ENCODE measurements at regions not wholly inside any gene's neighbourhood (a gene's known extent, or its start where the extent isn't known, plus 50 kb on each side); places are given as distances from the start of the nearest gene placed in this dataset.
"Not testable (repeated sequence)": the region's sequence is repeated elsewhere in the genome, so short reads cannot be mapped to it uniquely, and the experiment has no call there.

GRCh38 chr1:117707371-117707770, 101.5 kb downstream of the TENT5C start:
- H3K36me3 ChIP-seq (ENCODE audit: control insufficient read depth in 2 of 2, insufficient read depth in 2 of 2, low read length in 2 of 2) = no peaks in the 10 kb centered on the region
- H3K9ac ChIP-seq (ENCODE audit: low read depth in 1 of 2, low read length in 2 of 2) = no peak overlapping the region
- H3K9me3 ChIP-seq (ENCODE audit: control insufficient read depth in 2 of 2, low read length in 2 of 2) = no peaks in the 10 kb centered on the region
- H3K4me1 ChIP-seq (ENCODE audit: control insufficient read depth in 2 of 2, insufficient read depth in 2 of 2, low read length in 2 of 2) = no peaks in the 10 kb centered on the region
- H3K4me3 ChIP-seq (ENCODE audit: low read length in 2 of 2) = no peak overlapping the region
- no peak overlapping the region for H3K27ac ChIP-seq (ENCODE audit: low read depth in 2 of 2, low read length in 2 of 2)
- no peaks in the 10 kb centered on the region for H3K27me3 ChIP-seq (ENCODE audit: control insufficient read depth in 2 of 2, insufficient read depth in 2 of 2, low read length in 2 of 2)

- no peak overlapping the region for H3K4me3 ChIP-seq (ENCODE audit: low read length in 2 of 2)
- no peaks in the 10 kb centered on the region for H3K36me3 ChIP-seq (ENCODE audit: control insufficient read depth in 2 of 2, insufficient read depth in 2 of 2, low read length in 2 of 2)
- no peak overlapping the region for H3K9ac ChIP-seq (ENCODE audit: low read depth in 1 of 2, low read length in 2 of 2)
- no peaks in the 10 kb centered on the region for H3K27me3 ChIP-seq (ENCODE audit: control insufficient read depth in 2 of 2, insufficient read depth in 2 of 2, low read length in 2 of 2)
- no peaks in the 10 kb centered on the region for H3K4me1 ChIP-seq (ENCODE audit: control insufficient read depth in 2 of 2, insufficient read depth in 2 of 2, low read length in 2 of 2)
- H3K27ac ChIP-seq (ENCODE audit: low read depth in 2 of 2, low read length in 2 of 2) = no peak overlapping the region
- H3K9me3 ChIP-seq (ENCODE audit: control insufficient read depth in 2 of 2, low read length in 2 of 2) = no peaks in the 10 kb centered on the region
Observed at GRCh38 chr1:117708323-117709248, 102.7 kb downstream of the TENT5C start.

- Histone ChIP-seq H3K27ac (ENCODE audit: low read depth in 2 of 2, low read length in 2 of 2) (no peak overlapping the region), H3K4me3 (ENCODE audit: low read length in 2 of 2) (no peak overlapping the region), H3K9ac (ENCODE audit: low read depth in 1 of 2, low read length in 2 of 2) (no peak overlapping the region), H3K4me1 (ENCODE audit: control insufficient read depth in 2 of 2, insufficient read depth in 2 of 2, low read length in 2 of 2) (no peaks in the 10 kb centered on the region), H3K9me3 (ENCODE audit: control insufficient read depth in 2 of 2, low read length in 2 of 2) (no peaks in the 10 kb centered on the region), H3K27me3 (ENCODE audit: control insufficient read depth in 2 of 2, insufficient read depth in 2 of 2, low read length in 2 of 2) (no peaks in the 10 kb centered on the region), H3K36me3 (ENCODE audit: control insufficient read depth in 2 of 2, insufficient read depth in 2 of 2, low read length in 2 of 2) (no peaks in the 10 kb centered on the region)
Observed at GRCh38 chr1:117709249-117709691, 103.4 kb downstream of the TENT5C start.

DNA sequence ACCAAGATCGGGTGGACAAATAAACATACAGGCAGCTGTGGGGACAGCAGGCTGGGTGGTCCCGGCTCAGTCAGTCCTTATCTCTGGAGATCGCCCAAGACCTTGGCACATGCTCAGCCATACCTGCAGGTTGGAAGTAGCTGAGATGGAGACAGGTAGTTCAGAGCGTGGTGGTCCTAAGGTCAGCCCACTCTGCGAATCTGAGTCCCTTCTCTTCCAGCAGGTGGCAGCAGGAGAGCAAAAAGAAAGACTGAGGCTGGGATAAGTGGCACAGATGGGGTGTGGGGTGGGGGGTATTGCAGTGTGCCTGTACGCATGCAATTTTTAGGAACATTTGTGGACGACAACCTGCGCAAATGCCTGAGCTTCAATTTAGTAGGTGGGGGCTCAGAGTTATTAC, 104.9 kb downstream of the TENT5C start:
- no peak overlapping the region for H3K4me3 ChIP-seq (ENCODE audit: low read length in 2 of 2)
- H3K27me3 ChIP-seq (ENCODE audit: control insufficient read depth in 2 of 2, insufficient read depth in 2 of 2, low read length in 2 of 2) = no peaks in the 10 kb centered on the region
- H3K36me3 ChIP-seq (ENCODE audit: control insufficient read depth in 2 of 2, insufficient read depth in 2 of 2, low read length in 2 of 2) = no peaks in the 10 kb centered on the region
- no peak overlapping the region for H3K9ac ChIP-seq (ENCODE audit: low read depth in 1 of 2, low read length in 2 of 2)
- H3K4me1 ChIP-seq (ENCODE audit: control insufficient read depth in 2 of 2, insufficient read depth in 2 of 2, low read length in 2 of 2) = no peaks in the 10 kb centered on the region
- no peaks in the 10 kb centered on the region for H3K9me3 ChIP-seq (ENCODE audit: control insufficient read depth in 2 of 2, low read length in 2 of 2)
- no peak overlapping the region for H3K27ac ChIP-seq (ENCODE audit: low read depth in 2 of 2, low read length in 2 of 2)

DNA sequence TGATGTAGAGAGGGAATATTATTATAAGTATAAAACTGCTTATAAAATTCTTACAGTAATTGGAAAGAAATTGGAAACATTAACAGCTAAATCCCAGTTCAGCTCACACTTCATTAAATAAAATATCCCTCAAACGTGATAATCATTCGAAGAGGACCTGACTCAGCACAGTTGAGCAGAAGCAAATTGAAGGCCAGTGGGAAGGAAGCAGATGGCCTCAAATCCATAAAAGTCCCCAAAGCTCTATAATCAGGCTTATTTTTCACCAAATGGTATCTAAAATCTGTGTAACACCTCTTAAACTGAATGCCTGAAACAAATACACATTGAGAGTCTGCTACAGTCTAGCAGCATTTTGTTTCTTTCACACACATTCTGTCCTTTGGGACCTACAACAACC, 106.8 kb downstream of the TENT5C start:
- no peaks in the 10 kb centered on the region for H3K4me1 ChIP-seq (ENCODE audit: control insufficient read depth in 2 of 2, insufficient read depth in 2 of 2, low read length in 2 of 2)
- no peak overlapping the region for H3K27ac ChIP-seq (ENCODE audit: low read depth in 2 of 2, low read length in 2 of 2)
- H3K27me3 ChIP-seq (ENCODE audit: control insufficient read depth in 2 of 2, insufficient read depth in 2 of 2, low read length in 2 of 2) = no peaks in the 10 kb centered on the region
- H3K36me3 ChIP-seq (ENCODE audit: control insufficient read depth in 2 of 2, insufficient read depth in 2 of 2, low read length in 2 of 2) = no peaks in the 10 kb centered on the region
- no peak overlapping the region for H3K4me3 ChIP-seq (ENCODE audit: low read length in 2 of 2)
- H3K9me3 ChIP-seq (ENCODE audit: control insufficient read depth in 2 of 2, low read length in 2 of 2) = no peaks in the 10 kb centered on the region
- no peak overlapping the region for H3K9ac ChIP-seq (ENCODE audit: low read depth in 1 of 2, low read length in 2 of 2)

GRCh38 chr1:117714546-117714945, 108.7 kb downstream of the TENT5C start:
- Histone ChIP-seq H3K9ac (ENCODE audit: low read depth in 1 of 2, low read length in 2 of 2) (no peak overlapping the region), H3K4me3 (ENCODE audit: low read length in 2 of 2) (no peak overlapping the region), H3K27me3 (ENCODE audit: control insufficient read depth in 2 of 2, insufficient read depth in 2 of 2, low read length in 2 of 2) (no peaks in the 10 kb centered on the region), H3K36me3 (ENCODE audit: control insufficient read depth in 2 of 2, insufficient read depth in 2 of 2, low read length in 2 of 2) (no peaks in the 10 kb centered on the region), H3K4me1 (ENCODE audit: control insufficient read depth in 2 of 2, insufficient read depth in 2 of 2, low read length in 2 of 2) (no peaks in the 10 kb centered on the region), H3K27ac (ENCODE audit: low read depth in 2 of 2, low read length in 2 of 2) (no peak overlapping the region), H3K9me3 (ENCODE audit: control insufficient read depth in 2 of 2, low read length in 2 of 2) (no peaks in the 10 kb centered on the region)

DNA sequence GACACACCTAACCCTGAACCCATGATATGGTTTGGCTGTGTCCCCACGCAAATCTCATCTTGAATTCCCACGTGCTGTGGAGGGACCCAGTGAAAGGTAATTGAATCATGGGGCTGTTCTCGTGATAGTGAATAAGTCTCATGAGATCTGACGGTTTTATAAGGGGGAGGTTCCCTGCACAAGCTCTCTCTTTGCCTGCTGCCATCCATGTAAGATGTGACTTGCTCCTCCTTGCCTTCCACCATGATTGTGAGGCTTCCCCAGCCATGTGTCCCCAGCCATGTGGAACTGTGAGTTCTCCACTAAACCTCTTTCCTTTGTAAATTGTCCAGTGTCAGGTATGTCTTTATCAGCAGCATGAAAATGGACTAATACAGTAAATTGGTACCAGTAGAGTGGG, 110.2 kb downstream of the TENT5C start:
- H3K9me3 ChIP-seq (ENCODE audit: control insufficient read depth in 2 of 2, low read length in 2 of 2); H3K4me1 ChIP-seq (ENCODE audit: control insufficient read depth in 2 of 2, insufficient read depth in 2 of 2, low read length in 2 of 2); H3K9ac ChIP-seq (ENCODE audit: low read depth in 1 of 2, low read length in 2 of 2); H3K27me3 ChIP-seq (ENCODE audit: control insufficient read depth in 2 of 2, insufficient read depth in 2 of 2, low read length in 2 of 2); H3K36me3 ChIP-seq (ENCODE audit: control insufficient read depth in 2 of 2, insufficient read depth in 2 of 2, low read length in 2 of 2); H3K27ac ChIP-seq (ENCODE audit: low read depth in 2 of 2, low read length in 2 of 2); H3K4me3 ChIP-seq (ENCODE audit: low read length in 2 of 2): not testable (repeated sequence)

DNA sequence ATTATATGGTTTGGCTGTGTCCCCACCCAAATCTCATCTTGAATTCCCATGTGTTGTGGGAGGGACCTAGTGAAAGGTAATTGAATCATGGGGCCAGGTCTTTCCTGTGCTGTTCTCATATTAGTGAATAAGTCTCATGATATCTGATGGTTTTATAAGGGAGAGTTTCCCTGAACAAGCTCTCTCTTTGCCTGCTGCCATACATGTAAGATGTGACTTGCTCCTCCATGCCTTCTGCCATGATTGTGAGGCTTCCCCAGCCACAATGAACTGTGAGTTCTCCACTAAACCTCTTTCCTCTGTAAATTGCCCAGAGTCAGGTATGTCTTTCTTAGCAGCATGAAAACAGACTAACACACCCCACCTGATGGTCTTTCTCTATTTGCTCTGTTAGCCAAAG, 112.1 kb downstream of the TENT5C start:
- H3K27me3 ChIP-seq (ENCODE audit: control insufficient read depth in 2 of 2, insufficient read depth in 2 of 2, low read length in 2 of 2); H3K4me1 ChIP-seq (ENCODE audit: control insufficient read depth in 2 of 2, insufficient read depth in 2 of 2, low read length in 2 of 2); H3K4me3 ChIP-seq (ENCODE audit: low read length in 2 of 2); H3K9ac ChIP-seq (ENCODE audit: low read depth in 1 of 2, low read length in 2 of 2); H3K36me3 ChIP-seq (ENCODE audit: control insufficient read depth in 2 of 2, insufficient read depth in 2 of 2, low read length in 2 of 2); H3K27ac ChIP-seq (ENCODE audit: low read depth in 2 of 2, low read length in 2 of 2); H3K9me3 ChIP-seq (ENCODE audit: control insufficient read depth in 2 of 2, low read length in 2 of 2): not testable (repeated sequence)

DNA sequence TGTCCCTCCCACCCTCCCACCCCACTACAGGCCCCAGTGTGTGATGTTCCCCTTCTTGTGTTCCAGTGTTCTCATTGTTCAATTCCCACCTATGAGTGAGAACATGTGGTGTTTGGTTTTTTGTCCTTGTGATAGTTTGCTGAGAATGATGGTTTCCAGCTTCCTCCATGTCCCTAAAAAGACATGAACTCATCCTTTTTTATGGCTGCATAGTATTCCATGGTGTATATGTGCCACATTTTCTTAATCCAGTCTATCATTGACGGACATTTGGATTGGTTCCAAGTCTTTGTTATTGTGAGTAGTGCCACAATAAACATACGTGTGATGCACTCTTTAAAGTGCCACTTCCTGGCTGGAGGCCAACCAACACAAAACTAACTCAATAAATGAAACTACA, 112.7 kb downstream of the TENT5C start:
- not testable (repeated sequence) for H3K9ac ChIP-seq (ENCODE audit: low read depth in 1 of 2, low read length in 2 of 2); H3K4me1 ChIP-seq (ENCODE audit: control insufficient read depth in 2 of 2, insufficient read depth in 2 of 2, low read length in 2 of 2); H3K36me3 ChIP-seq (ENCODE audit: control insufficient read depth in 2 of 2, insufficient read depth in 2 of 2, low read length in 2 of 2); H3K27ac ChIP-seq (ENCODE audit: low read depth in 2 of 2, low read length in 2 of 2); H3K4me3 ChIP-seq (ENCODE audit: low read length in 2 of 2); H3K27me3 ChIP-seq (ENCODE audit: control insufficient read depth in 2 of 2, insufficient read depth in 2 of 2, low read length in 2 of 2); H3K9me3 ChIP-seq (ENCODE audit: control insufficient read depth in 2 of 2, low read length in 2 of 2)

- Histone ChIP-seq H3K36me3 (ENCODE audit: control insufficient read depth in 2 of 2, insufficient read depth in 2 of 2, low read length in 2 of 2) (no peaks in the 10 kb centered on the region), H3K27me3 (ENCODE audit: control insufficient read depth in 2 of 2, insufficient read depth in 2 of 2, low read length in 2 of 2) (no peaks in the 10 kb centered on the region), H3K4me3 (ENCODE audit: low read length in 2 of 2) (no peak overlapping the region), H3K4me1 (ENCODE audit: control insufficient read depth in 2 of 2, insufficient read depth in 2 of 2, low read length in 2 of 2) (no peaks in the 10 kb centered on the region), H3K27ac (ENCODE audit: low read depth in 2 of 2, low read length in 2 of 2) (no peak overlapping the region), H3K9ac (ENCODE audit: low read depth in 1 of 2, low read length in 2 of 2) (no peak overlapping the region), H3K9me3 (ENCODE audit: control insufficient read depth in 2 of 2, low read length in 2 of 2) (no peaks in the 10 kb centered on the region)
Observed at GRCh38 chr1:117719004-117719403, 113.2 kb downstream of the TENT5C start.

Measured in mucosa of rectum (tissue), 2 donors.